Esophagus (tissue), 2 donors: ENCODE measurements at regions not wholly inside any gene's neighbourhood (a gene's known extent, or its start where the extent isn't known, plus 50 kb on each side); places are given as distances from the start of the nearest gene placed in this dataset.
"Not testable (repeated sequence)": the region's sequence is repeated elsewhere in the genome, so short reads cannot be mapped to it uniquely, and the experiment has no call there.

Source experiments
- H3K27ac ChIP-seq, 2 donors: one replicate each; pipeline ENCODE4 v1.5.1; 2013; ENCODE audit warnings: low read depth in 2 of 2, mild to moderate bottlenecking in 2 of 2, inconsistent platforms in 1 of 2, low read length in 1 of 2, moderate library complexity in 1 of 2
- H3K27me3 ChIP-seq, 2 donors: one replicate each; pipeline ENCODE4 v1.6.1; 2013; ENCODE audit warnings: low read length in 2 of 2, control low read depth in 1 of 2, mild to moderate bottlenecking in 1 of 2; ENCODE audit not compliant: insufficient read depth in 2 of 2, control insufficient read depth in 1 of 2
- H3K36me3 ChIP-seq, 2 donors: one replicate each; pipeline ENCODE4 v1.6.1; 2013; ENCODE audit warnings: low read length in 1 of 2; ENCODE audit not compliant: control insufficient read depth in 2 of 2, insufficient read depth in 2 of 2
- H3K4me1 ChIP-seq, 2 donors: one replicate each; pipeline ENCODE4 v1.6.1; 2013; ENCODE audit warnings: low read length in 1 of 2; ENCODE audit not compliant: control insufficient read depth in 2 of 2, insufficient read depth in 2 of 2
- H3K4me3 ChIP-seq, 2 donors: one replicate each; pipeline ENCODE4 v1.5.1; 2013; ENCODE audit warnings: low read length in 2 of 2, mild to moderate bottlenecking in 2 of 2, low read depth in 1 of 2, moderate library complexity in 1 of 2
- H3K9me3 ChIP-seq, 2 donors: one replicate each; pipeline ENCODE4 v1.6.1; 2013; ENCODE audit warnings: mild to moderate bottlenecking in 2 of 2, low read depth in 1 of 2, low read length in 1 of 2, moderate library complexity in 1 of 2; ENCODE audit not compliant: control insufficient read depth in 2 of 2, insufficient read depth in 1 of 2
- WGBS, 2 donors: extraction: QIAGEN DNeasy Blood & Tissue Kit; methylation state at CpG; one replicate each; pipeline ENCODE4 v1.1.7; 2013; 5-methylcytosine and 5-hydroxymethylcytosine counted together
- donor health status: healthy with polysubstance abuse.
- donor health status: Bipolar disorder and iron deficiency.

DNA sequence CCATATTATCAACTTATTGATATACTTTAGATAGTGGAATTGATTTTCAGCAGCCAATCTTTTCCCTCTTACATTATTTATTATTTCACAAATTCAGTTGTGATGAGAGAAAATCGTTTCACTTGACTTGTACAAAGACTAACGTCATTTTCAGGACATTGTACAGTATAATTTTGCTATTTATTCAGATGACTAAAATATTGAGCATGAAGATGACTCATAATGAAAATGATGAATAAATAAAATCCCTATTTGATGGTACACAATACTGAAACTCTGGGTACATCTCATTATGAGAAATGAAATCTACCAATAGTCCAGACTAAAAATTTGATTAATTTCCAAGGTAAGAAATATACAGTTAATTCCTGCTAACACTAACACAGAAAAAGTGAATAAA lies 316.4 kb downstream of the CCDC74A start:
- not testable (repeated sequence) for H3K27me3 ChIP-seq, H3K27ac ChIP-seq, H3K36me3 ChIP-seq, H3K9me3 ChIP-seq, H3K4me3 ChIP-seq, H3K4me1 ChIP-seq
- WGBS, 2 donors, result 23 to 35% methylated on average over 2 of the region's 2 CpGs

DNA sequence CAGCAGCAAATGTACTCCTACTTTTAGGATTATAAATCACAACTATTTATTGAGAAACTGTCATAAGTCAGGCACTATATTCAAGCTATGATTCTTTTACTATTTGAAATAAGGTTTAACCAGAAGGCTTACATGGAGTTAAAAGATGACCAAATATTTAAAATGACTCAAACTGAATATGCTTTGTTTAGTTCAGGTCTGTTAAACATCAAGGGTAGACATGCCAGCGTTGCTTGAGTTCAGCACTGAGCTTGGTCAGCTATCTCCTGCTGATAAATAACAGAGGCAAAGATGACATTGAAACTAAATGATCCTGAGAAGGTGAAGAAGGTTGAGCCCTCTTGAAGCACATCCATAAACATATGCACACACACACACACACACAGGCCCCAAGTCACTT lies 305.6 kb downstream of the ANKRD30BL start:
- not testable (repeated sequence) for H3K27me3 ChIP-seq, H3K4me3 ChIP-seq, H3K9me3 ChIP-seq, H3K27ac ChIP-seq, H3K4me1 ChIP-seq, H3K36me3 ChIP-seq
- WGBS, 2 donors, result 20 to 25% methylated on average over 1 of the region's 1 CpG

DNA sequence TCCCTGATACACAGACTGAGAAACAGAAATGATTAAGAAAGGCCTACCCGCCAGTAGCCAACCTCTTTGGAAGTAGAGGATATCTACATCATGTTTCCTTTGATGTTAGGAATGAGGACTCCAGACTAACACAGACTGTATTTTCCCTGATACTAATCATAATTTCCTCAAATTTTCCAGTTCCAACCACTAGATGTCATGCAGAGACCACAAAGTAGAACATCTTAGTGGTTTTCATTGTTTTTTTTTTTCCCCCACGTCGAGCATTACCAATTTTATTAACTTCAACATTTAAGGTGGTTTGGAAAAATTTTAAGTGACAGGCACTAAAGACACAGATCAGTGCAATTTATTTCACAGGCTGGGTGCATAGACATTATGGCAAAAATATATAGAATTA lies 303.6 kb downstream of the ANKRD30BL start:
- H3K27ac ChIP-seq, H3K27me3 ChIP-seq, H3K9me3 ChIP-seq, H3K36me3 ChIP-seq, H3K4me1 ChIP-seq, H3K4me3 ChIP-seq: not testable (repeated sequence)
- 5 to 7% methylated on average over 3 of the region's 3 CpGs for WGBS, 2 donors
